GM19025 (cell line): ENCODE measurements at regions not wholly inside any gene's neighbourhood (a gene's known extent, or its start where the extent isn't known, plus 50 kb on each side); places are given as distances from the start of the nearest gene placed in this dataset.
A peak's percentile ranks its signal among the peaks of the same experiment; 100 is the strongest.
"Not testable (repeated sequence)": the region's sequence is repeated elsewhere in the genome, so short reads cannot be mapped to it uniquely, and the experiment has no call there.

ENCODE experiments used
- ATAC-seq: cut with Tn5 transposase; IDR thresholded peaks from one replicate; pipeline ENCODE4 v1.9.1; 2021; ENCODE audit warnings: mild to moderate bottlenecking, low read depth, moderate library complexity; ENCODE audit not compliant: unreplicated experiment

DNA sequence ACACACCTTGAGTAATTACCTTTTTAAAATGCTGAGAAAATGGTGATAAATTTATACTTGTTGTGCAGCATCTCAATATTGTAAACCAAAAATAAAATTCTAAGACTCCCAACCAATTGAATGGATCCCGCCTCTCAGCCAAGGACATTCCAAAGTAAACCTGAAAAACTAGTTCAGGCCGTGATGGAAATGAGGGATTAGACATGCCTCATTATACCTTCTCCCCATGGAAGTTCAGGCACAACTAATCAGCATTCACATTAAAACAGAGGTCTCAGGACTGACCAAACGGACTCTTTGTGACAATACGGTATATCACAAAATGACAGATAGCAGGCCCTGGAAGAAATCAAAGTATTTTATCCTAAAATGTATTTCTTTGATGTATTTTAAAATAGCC, 907.4 kb upstream of the RAG2 start:
- no peak for ATAC-seq

GRCh38 chr11:37504921-37505320, 906.9 kb upstream of the RAG2 start:
- no peak for ATAC-seq

DNA sequence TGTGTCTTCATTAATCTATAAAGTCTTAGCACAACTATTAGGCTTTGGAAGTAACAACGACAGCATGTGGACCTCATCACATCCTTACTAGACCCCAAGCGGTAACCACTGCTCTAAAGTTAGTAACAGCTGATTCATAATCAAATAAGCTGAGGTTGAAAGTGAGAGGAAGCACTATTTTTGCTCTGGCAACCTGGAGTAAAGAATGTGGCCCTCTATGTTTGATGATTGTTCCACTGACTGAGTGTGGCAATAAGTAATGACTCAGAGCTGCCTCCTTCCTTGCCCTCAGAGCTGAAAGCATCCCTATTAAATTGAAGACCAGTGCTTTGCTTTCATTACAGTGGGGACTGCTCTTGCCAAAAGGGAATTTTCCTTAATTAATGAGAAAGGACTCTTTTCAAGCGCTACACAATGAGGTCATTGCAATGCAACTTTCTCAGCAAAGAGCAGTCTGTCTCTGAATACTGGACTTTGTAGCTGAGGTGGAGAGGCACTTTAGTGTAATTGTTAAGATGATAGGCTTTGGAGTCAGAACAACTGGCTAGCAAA, 906.1 kb upstream of the RAG2 start:
- peak; percentile 78 for ATAC-seq

DNA sequence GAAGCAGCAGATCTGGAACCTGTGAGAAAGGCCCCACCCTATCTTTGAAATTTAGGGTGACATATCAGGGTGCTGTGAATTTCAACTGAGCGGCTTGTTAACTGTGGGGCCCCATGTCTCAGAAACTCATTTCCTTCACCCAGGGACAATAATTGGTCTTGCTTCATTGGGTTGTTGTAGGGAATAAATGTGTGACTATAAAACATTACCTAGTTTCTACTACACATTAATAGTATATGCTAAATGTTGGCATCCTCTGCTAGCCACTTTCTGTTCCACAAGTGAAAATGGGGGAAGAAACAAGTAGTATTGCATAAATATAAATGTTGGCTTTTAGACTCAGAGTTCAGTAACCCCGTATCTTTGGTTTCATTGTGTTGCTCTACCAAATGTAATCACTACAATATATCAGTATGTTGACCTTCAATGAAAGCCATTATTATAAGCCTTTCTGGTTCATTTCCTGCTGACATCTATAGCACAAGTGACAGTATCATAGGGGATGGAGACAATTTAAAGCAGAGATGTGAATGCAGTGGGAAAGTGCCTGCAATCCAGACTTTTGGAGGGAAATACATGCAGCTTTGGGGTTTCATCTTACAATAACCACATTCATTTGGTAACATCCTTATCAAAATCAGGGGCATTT, 905.5 kb upstream of the RAG2 start:
- ATAC-seq = peak; percentile 28

DNA sequence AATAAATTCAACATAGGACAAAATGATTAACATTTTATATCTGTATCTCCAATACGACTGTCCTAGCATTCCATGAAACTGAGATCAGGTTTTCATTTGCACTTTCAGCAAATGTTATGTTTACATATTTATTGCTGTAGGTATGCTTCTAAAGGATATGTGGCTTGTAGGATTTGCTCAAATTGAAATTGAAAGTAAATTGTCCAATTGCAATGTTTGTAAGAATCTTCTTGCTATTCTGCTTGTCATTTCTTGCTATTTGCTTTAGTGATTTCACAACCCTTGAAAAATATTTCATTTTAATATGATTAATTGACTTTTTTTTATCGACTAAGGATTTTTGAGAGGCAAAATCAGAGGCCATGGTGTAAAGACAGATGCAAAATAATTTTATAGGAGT, 904.2 kb upstream of the RAG2 start:
- ATAC-seq = no peak

- ATAC-seq = no peak
These were observed 902.4 kb upstream of the RAG2 start for GRCh38 chr11:37500425-37500824.

DNA sequence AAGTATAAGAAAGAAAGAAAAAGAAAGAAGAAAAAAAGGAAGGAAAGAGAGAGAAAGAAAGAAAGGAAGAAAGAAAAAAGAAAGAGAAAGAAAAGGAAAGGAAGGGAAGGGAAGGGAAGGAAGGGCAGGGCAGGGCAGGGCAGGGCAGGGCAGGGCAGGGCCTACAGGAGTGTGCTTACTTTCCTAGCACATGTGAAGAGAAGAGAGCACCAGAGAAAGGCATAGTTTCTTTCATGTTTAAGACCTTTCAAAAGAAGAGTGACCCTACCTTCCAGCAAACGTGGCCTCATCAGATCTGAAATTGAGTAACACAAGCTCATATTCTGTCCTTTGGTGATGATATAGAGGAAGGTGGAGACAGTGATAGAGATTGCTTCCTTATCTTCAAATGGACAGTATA, 899.3 kb upstream of the RAG2 start:
- no peak for ATAC-seq

- no peak for ATAC-seq
These were observed 898.2 kb upstream of the RAG2 start for GRCh38 chr11:37496201-37496600.

- no peak for ATAC-seq
These were observed 886.3 kb upstream of the RAG2 start for GRCh38 chr11:37484298-37484697.

DNA sequence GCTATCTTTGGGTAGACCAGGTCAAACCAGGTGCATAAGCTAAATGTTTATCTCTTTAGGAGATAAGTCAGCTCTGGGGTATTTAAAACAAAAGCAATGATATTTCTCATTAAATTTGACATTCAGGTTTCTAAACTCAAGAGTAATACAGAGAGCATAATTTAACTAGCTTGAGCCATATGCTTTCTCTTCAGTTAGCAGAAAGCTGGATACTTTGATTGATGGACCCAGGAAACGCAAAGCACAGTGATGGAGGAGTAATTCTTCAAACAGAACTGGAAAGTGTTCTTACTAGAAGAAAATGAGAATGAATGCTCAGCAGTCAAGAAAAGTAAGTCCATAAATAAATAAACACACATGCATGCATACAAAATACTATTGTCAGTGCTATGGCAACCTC, 885.7 kb upstream of the RAG2 start:
- ATAC-seq = no peak

GRCh38 chr11:37474889-37475288, 876.9 kb upstream of the RAG2 start:
- no peak for ATAC-seq

GRCh38 chr11:37468344-37468743, 870.3 kb upstream of the RAG2 start:
- ATAC-seq = no peak

GRCh38 chr11:37465221-37465620, 867.2 kb upstream of the RAG2 start:
- no peak for ATAC-seq

DNA sequence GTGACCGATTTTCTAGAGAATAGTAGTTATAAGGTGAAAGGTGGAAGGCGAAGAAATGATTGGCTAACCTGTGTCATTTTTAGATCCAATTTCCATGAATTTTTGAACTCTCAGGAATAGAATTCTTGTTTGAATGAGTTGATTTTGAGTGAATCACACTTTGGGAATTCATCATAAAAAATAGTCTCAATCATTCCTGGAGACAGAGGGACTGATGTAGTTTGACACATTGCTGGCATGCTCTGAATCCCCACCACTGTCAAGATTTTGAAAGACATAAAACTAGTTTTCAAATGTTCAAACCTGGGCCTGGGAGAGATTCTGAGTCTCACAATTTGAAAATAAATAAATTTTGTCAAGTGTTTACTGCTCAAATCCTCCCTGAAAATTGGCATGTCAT, 861.4 kb upstream of the RAG2 start:
- ATAC-seq = no peak

DNA sequence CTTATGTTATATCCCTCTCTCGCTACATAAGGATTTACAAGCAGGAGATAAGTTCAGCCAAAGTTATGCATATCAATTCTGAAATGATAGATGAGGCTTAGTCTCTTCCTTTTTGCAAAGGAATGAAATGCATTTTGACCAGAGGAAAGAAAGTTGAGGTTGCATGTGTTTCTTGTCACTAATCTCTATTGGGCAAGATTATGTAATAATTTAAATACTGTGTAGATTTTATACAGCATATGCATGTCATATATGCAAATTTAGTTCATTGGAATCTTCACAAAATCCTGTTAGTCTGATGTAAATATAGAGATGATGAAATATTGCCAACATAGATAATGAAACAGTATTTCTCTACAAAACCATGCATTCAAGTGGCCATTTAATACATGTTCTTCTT, 858.7 kb upstream of the RAG2 start:
- no peak for ATAC-seq

GRCh38 chr11:37451903-37452302, 853.9 kb upstream of the RAG2 start:
- no peak for ATAC-seq

DNA sequence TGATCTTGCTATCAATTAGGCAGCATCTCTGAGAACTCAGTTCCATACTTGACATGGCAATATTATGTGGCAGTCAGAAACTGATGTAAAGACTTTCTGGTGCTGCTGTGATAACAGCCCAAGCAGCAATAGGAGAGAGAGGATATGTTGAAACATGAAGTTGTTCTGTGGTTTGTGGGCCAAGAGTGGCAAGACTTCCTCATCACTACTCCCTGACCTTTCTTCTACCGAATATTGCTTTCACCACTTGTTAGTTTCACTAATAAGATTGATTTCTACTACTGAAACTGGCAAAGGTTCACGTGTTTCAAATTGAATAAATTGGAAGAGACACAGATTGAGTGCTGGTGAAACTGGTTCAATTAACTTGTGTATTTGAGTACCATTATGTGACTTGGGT, 852.6 kb upstream of the RAG2 start:
- no peak for ATAC-seq

GRCh38 chr11:37449146-37449545, 851.1 kb upstream of the RAG2 start:
- no peak for ATAC-seq

- no peak for ATAC-seq
These were observed 844.5 kb upstream of the RAG2 start for GRCh38 chr11:37442576-37442975.

DNA sequence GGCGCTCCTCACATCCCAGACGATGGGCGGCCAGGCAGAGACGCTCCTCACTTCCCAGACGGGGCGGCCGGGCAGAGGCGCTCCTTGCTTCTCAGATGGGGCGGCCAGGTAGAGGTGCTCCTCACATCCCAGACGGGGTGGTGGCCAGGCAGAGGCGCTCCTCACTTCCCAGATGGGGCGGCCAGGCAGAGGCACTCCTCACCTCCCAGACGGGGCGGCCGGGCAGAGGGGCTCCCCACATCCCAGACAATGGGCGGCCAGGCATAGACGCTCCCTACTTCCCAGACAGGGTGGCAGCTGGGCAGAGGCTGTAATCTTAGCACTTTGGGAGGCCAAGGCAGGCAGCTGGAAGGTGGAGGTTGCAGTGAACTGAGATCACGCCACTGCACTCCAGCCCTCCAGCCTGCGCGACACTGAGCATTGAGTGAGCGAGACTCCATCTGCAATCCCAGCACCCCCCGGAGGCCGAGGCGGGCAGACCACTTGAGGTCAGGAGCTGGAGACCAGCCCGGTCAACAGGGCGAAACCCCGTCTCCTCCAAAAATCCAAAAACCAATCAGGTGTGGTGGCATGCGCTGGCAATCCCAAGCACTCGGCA, 833.7 kb upstream of the RAG2 start:
- ATAC-seq = not testable (repeated sequence)

DNA sequence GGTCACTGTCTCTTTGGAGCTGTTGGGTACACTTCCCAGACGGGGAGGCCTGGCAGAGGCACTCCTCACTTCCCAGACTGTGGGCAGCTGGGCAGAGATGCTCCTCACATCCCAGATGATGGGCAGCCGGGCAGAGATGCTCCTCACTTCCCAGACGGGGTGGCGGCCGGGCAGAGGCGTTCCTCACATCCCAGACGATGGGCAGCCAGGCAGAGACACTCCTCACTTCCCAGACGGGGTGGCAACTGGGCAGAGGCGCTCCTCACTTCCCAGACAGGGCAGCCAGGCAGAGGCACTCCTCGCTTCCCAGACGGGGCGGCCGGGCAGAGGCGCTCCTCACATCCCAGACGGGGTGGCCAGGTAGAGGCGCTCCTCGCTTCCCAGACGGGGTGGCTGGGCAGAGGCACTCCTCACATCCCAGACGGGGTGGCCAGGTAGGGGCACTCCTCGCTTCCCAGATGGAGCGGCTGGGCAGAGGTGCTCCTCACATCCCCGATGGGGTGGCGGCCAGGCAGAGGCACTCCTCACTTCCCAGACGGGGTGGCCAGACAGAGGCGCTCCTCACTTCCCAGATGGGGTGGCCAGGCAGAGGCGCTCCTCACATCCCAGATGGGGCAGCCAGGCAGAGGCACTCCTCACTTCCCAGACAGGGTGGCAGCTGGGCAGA, 833.1 kb upstream of the RAG2 start:
- not testable (repeated sequence) for ATAC-seq

DNA sequence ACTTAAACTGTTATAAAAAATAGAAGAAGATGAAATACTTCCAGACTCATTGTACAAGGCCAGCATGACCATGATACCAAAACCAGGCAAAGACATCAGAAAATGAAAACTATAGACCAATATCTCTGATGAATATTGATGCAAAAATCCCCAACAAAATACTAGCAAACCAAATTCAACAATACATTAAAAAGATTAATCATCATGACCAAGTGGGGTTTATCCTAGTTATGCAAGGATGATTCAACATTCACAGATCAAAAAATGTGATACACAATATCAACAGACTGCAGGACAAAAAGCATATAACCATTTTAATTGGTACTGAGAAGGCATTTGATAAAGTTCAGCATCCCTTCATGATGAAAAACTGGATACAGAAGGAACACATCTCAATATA, 824.5 kb upstream of the RAG2 start:
- no peak for ATAC-seq
